Kidney tubule cell (primary cell): ENCODE measurements at regions not wholly inside any gene's neighbourhood (a gene's known extent, or its start where the extent isn't known, plus 50 kb on each side); places are given as distances from the start of the nearest gene placed in this dataset.
"Not testable (repeated sequence)": the region's sequence is repeated elsewhere in the genome, so short reads cannot be mapped to it uniquely, and the experiment has no call there.

Experiments used
- DNase-seq: peaks from one replicate; pipeline ENCODE4 v3.0.0-alpha.2; 2018; ENCODE audit warnings: low spot score

GRCh38 chr21:17139696-17140095 is 373.1 kb upstream of the CXADR start:
- DNase-seq = no peak

GRCh38 chr21:17146426-17146825 is 366.4 kb upstream of the CXADR start:
- no peak for DNase-seq

- no peak for DNase-seq
Observed at GRCh38 chr21:17159697-17160096, 353.1 kb upstream of the CXADR start.

- DNase-seq = no peak
Observed at GRCh38 chr21:17185674-17186073, 327.2 kb upstream of the CXADR start.

GRCh38 chr21:17189963-17190362 is 322.9 kb upstream of the CXADR start:
- DNase-seq = no peak

- DNase-seq = no peak
Observed at GRCh38 chr21:17191346-17191993, 321.4 kb upstream of the CXADR start.

GRCh38 chr21:17195351-17195750 is 317.5 kb upstream of the CXADR start:
- no peak for DNase-seq

GRCh38 chr21:17195976-17196375 is 316.9 kb upstream of the CXADR start:
- no peak for DNase-seq

- no peak for DNase-seq
Observed at GRCh38 chr21:17196623-17197022, 316.2 kb upstream of the CXADR start.

- DNase-seq = no peak
Observed at GRCh38 chr21:17197996-17198395, 314.8 kb upstream of the CXADR start.

GRCh38 chr21:17200250-17200649 is 312.6 kb upstream of the CXADR start:
- DNase-seq = no peak

- DNase-seq = no peak
Observed at GRCh38 chr21:17201741-17202260, 311.0 kb upstream of the CXADR start.

GRCh38 chr21:17214801-17215200 is 298.0 kb upstream of the CXADR start:
- DNase-seq = no peak

- DNase-seq = not testable (repeated sequence)
Observed at GRCh38 chr21:17219050-17219449, 293.8 kb upstream of the CXADR start.

- DNase-seq = no peak
Observed at GRCh38 chr21:17231124-17231523, 281.7 kb upstream of the CXADR start.

- DNase-seq = no peak
Observed at GRCh38 chr21:17231771-17232170, 281.1 kb upstream of the CXADR start.

GRCh38 chr21:17238468-17238867 is 274.4 kb upstream of the CXADR start:
- no peak for DNase-seq

GRCh38 chr21:17250778-17251241 is 262.0 kb upstream of the CXADR start:
- DNase-seq = no peak

- DNase-seq = no peak
Observed at GRCh38 chr21:17257784-17258183, 255.1 kb upstream of the CXADR start.

- no peak for DNase-seq
Observed at GRCh38 chr21:17264182-17264581, 248.7 kb upstream of the CXADR start.

- DNase-seq = no peak
Observed at GRCh38 chr21:17269760-17270159, 243.1 kb upstream of the CXADR start.

- DNase-seq = peak; percentile 45
Observed at GRCh38 chr21:17270229-17270628, 242.6 kb upstream of the CXADR start.

GRCh38 chr21:17279663-17280062 is 233.2 kb upstream of the CXADR start:
- DNase-seq = no peak

- not testable (repeated sequence) for DNase-seq
Observed at GRCh38 chr21:17293016-17293562, 219.8 kb upstream of the CXADR start.
